Vagina (tissue), 2 donors: ENCODE measurements at regions not wholly inside any gene's neighbourhood (a gene's known extent, or its start where the extent isn't known, plus 50 kb on each side); places are given as distances from the start of the nearest gene placed in this dataset.
"Not testable (repeated sequence)": the region's sequence is repeated elsewhere in the genome, so short reads cannot be mapped to it uniquely, and the experiment has no call there.

ENCODE experiments used
- DNase-seq, 2 donors: peaks; one replicate each; pipeline ENCODE4 v3.0.0-alpha.2; 2017; ENCODE audit errors: extremely low spot score in 2 of 2
- H3K27ac ChIP-seq: fragments of 200-600 bp; sonication (generic); one replicate; pipeline ENCODE4 v1.5.1; 2019
- H3K27me3 ChIP-seq: fragments of 200-600 bp; sonication (generic); one replicate; pipeline ENCODE4 v1.5.1; 2019
- H3K36me3 ChIP-seq, 2 donors: fragments of 200-600 bp; sonication (generic); one replicate each; pipeline ENCODE4 v1.5.1; 2017 to 2019
- H3K4me1 ChIP-seq: fragments of 200-600 bp; sonication (generic); one replicate; pipeline ENCODE4 v1.5.1; 2019
- H3K4me3 ChIP-seq, 2 donors: fragments of 200-600 bp; sonication (generic); 1 replicate in 1 of 2; 2 replicates in 1 of 2; pipeline ENCODE4 v1.5.1; 2016 to 2019
- H3K9me3 ChIP-seq: fragments of 200-600 bp; sonication (generic); one replicate; pipeline ENCODE4 v1.5.1; 2019
- POLR2A ChIP-seq, 2 donors: fragments of 450-650 bp; IDR thresholded peaks; one replicate each; pipeline ENCODE4 v1.6.1; 2017; ENCODE audit warnings: antibody characterized with exemption in 2 of 2, mild to moderate bottlenecking in 2 of 2, moderate library complexity in 2 of 2
- POLR2AphosphoS5 ChIP-seq, 2 donors: sonication (generic); formaldehyde crosslinking; IDR thresholded peaks; one replicate each; pipeline ENCODE4 v1.9.0; 2017; ENCODE audit warnings: antibody characterized with exemption in 2 of 2, mild to moderate bottlenecking in 2 of 2, low read depth in 1 of 2; ENCODE audit not compliant: insufficient read depth in 1 of 2
- intact Hi-C: fragments of 100-400 bp; cut with DNase I; formaldehyde crosslinking; loops from one replicate; pipeline ENCODE4 v1.15.1; 2023
- TF ChIP-seq, protein P1 (sequence below), 3 experiments: fragments of 450-650 bp in 2 of 3; fragments of 200-600 bp in 1 of 3; sonication (generic) in 1 of 3; IDR thresholded peaks; one replicate each; pipeline ENCODE4 v1.5.1; 2017 to 2019; ENCODE audit warnings: antibody characterized with exemption in 3 of 3, mild to moderate bottlenecking in 2 of 3, moderate library complexity in 2 of 3

GRCh38 chr2:47964277-47964676, 58.0 kb upstream of the FBXO11 start:
- no peaks in the 10 kb centered on the region for H3K27me3 ChIP-seq
- H3K27ac ChIP-seq: no peak overlapping the region
- H3K4me3 ChIP-seq: no peak overlapping the region
- no peak for DNase-seq
- TF ChIP-seq, protein P1, sequence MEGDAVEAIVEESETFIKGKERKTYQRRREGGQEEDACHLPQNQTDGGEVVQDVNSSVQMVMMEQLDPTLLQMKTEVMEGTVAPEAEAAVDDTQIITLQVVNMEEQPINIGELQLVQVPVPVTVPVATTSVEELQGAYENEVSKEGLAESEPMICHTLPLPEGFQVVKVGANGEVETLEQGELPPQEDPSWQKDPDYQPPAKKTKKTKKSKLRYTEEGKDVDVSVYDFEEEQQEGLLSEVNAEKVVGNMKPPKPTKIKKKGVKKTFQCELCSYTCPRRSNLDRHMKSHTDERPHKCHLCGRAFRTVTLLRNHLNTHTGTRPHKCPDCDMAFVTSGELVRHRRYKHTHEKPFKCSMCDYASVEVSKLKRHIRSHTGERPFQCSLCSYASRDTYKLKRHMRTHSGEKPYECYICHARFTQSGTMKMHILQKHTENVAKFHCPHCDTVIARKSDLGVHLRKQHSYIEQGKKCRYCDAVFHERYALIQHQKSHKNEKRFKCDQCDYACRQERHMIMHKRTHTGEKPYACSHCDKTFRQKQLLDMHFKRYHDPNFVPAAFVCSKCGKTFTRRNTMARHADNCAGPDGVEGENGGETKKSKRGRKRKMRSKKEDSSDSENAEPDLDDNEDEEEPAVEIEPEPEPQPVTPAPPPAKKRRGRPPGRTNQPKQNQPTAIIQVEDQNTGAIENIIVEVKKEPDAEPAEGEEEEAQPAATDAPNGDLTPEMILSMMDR (IDR thresholded peaks at IDR 0.05): no peak
- TF ChIP-seq POLR2AphosphoS5 (IDR thresholded peaks at IDR 0.05; ENCODE audit: insufficient read depth in 1 of 2, low read depth in 1 of 2) (no peak), POLR2A (IDR thresholded peaks at IDR 0.05) (no peak)
- no peaks in the 10 kb centered on the region for H3K4me1 ChIP-seq
- no peaks in the 10 kb centered on the region for H3K36me3 ChIP-seq
- no peaks in the 10 kb centered on the region for H3K9me3 ChIP-seq
- intact Hi-C loops: no loop called here

DNA sequence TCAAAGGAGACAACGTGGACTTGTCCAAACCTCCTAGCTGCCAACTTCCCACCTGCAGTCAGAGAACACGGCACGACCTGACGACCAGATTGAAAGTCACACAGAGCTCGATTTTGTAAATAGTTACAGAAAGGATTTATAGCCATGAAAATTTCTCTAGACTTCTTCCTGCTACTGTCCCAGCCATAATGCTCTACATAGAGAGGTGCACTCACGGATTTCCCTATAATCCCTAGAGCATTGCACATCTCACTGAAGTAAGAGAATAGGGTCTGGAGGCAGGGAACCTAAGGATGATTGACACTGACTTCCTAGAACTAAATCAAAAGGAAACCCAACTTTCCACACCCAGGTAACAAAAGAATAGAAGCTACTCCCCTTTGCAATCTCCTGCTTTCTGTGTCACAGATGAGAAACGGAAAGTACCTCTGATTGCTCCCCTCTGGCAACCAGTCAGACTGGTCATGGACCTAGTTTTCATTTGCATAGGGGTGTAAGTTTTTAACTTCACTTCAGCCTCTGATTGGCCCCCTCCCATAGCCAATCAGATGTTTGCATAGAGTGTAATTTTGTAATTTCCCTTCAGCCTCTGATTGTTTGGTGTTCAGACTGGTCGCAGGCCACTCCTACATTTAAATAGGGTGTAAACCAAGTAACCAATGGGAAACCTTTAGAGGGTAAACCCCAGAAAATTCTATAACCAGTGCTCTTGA, 58.6 kb upstream of the FBXO11 start:
- intact Hi-C loops: no loop called here
- Histone ChIP-seq H3K4me3 (no peak overlapping the region), H3K4me1 (no peaks in the 10 kb centered on the region), H3K27ac (no peak overlapping the region), H3K9me3 (no peaks in the 10 kb centered on the region), H3K36me3 (no peaks in the 10 kb centered on the region), H3K27me3 (no peaks in the 10 kb centered on the region)
- TF ChIP-seq, protein P1 (IDR thresholded peaks at IDR 0.05): no peak
- TF ChIP-seq POLR2AphosphoS5 (IDR thresholded peaks at IDR 0.05; ENCODE audit: insufficient read depth in 1 of 2, low read depth in 1 of 2): no peak
- TF ChIP-seq POLR2A (IDR thresholded peaks at IDR 0.05): no peak
- no peak for DNase-seq

DNA sequence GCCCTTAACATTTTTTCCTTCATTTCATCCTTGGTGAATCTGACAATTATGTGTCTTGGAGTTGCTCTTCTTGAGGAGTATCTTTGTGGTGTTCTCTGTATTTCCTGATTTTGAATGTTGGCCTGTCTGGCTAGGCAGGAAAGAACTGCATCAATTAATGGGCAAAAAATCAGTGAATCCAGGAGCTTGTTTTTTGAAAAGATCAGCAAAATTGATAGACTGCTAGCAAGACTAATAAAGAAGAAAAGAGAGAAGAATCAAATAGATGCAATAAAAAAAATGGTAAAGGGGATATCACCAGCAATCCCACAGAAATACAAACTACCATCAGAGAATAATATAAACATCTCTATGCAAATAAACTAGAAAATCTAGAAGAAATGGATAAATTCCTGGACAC, 70.4 kb upstream of the FBXO11 start:
- H3K9me3 ChIP-seq, intact Hi-C loops, H3K4me3 ChIP-seq, H3K27ac ChIP-seq, H3K36me3 ChIP-seq, DNase-seq, H3K27me3 ChIP-seq, H3K4me1 ChIP-seq: not testable (repeated sequence)

DNA sequence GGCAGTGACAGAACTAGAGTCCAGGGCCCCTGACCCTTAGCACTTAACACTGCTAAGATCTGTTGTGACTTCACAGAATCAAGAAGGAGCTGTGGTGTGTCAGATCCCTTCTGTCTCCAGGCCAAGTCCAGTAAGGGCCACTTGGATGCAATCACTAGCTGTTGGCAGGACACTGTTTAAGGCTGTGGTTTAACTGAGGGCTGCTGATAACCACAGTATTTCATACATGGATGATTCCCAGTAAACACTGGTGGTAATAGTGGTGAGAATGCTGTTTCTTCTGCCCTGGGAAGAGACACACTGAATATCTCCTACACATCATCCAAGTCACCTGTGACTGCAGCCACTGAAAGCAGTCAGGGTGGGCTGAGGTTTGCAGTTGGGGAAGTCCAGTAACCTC, 77.7 kb upstream of the FBXO11 start:
- no peaks in the 10 kb centered on the region for H3K4me1 ChIP-seq
- H3K4me3 ChIP-seq: no peak overlapping the region
- no peaks in the 10 kb centered on the region for H3K9me3 ChIP-seq
- H3K27me3 ChIP-seq: no peaks in the 10 kb centered on the region
- DNase-seq: no peak
- intact Hi-C loops: no loop called here
- no peaks in the 10 kb centered on the region for H3K36me3 ChIP-seq
- no peak overlapping the region for H3K27ac ChIP-seq
- TF ChIP-seq POLR2A (IDR thresholded peaks at IDR 0.05) (no peak), POLR2AphosphoS5 (IDR thresholded peaks at IDR 0.05; ENCODE audit: insufficient read depth in 1 of 2, low read depth in 1 of 2) (no peak)

DNA sequence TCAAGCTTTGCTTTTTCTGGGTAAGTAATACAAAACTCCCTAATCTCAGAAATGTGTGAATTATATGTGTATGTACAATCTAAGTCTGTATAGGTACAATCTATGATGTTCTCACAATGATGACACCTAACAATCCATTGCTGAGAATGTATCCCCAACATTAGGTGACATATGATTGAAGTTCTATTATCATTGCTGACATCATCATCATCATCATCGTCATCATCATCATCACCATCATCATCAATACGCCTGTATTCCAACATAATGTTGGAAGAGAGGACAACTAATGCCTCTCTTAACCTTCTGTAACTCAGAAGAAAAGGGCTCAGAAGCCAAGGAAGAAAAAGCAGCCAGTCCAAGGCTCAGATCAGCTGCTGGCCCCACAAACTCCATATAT, 84.2 kb upstream of the FBXO11 start:
- no peak for DNase-seq
- H3K4me1 ChIP-seq: no peaks in the 10 kb centered on the region
- intact Hi-C loops: no loop called here
- TF ChIP-seq POLR2AphosphoS5 (IDR thresholded peaks at IDR 0.05; ENCODE audit: insufficient read depth in 1 of 2, low read depth in 1 of 2): no peak
- TF ChIP-seq, protein P1 (IDR thresholded peaks at IDR 0.05): no peak
- no peak for TF ChIP-seq POLR2A (IDR thresholded peaks at IDR 0.05)
- H3K36me3 ChIP-seq: no peaks in the 10 kb centered on the region
- no peak overlapping the region for H3K27ac ChIP-seq
- no peaks in the 10 kb centered on the region for H3K9me3 ChIP-seq
- no peak overlapping the region for H3K4me3 ChIP-seq
- H3K27me3 ChIP-seq: no peaks in the 10 kb centered on the region

DNA sequence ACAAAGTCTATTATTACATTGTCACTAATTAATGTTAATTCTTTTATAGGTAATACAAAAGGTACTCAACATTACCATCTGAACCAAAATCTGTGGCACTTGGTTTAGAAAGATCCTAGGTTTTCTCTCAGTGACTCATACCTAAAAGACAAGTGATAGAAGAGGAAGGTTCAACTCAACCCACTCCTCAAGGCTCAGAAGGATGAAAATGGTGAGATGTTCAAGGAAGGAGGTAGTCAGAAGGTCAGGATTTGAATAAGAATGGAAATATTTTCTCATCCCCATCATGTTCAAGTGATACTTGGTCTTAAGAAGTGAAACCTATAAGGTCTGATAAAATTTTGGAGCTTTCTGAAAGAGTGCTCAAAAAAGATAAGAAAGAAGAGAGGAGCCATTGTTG, 86.4 kb upstream of the FBXO11 start:
- DNase-seq: no peak
- Histone ChIP-seq H3K9me3 (no peaks in the 10 kb centered on the region), H3K27ac (no peak overlapping the region), H3K4me3 (no peak overlapping the region), H3K4me1 (no peaks in the 10 kb centered on the region), H3K36me3 (no peaks in the 10 kb centered on the region), H3K27me3 (no peaks in the 10 kb centered on the region)
- TF ChIP-seq, protein P1 (IDR thresholded peaks at IDR 0.05): no peak
- TF ChIP-seq POLR2AphosphoS5 (IDR thresholded peaks at IDR 0.05; ENCODE audit: insufficient read depth in 1 of 2, low read depth in 1 of 2) (no peak), POLR2A (IDR thresholded peaks at IDR 0.05) (no peak)
- intact Hi-C loops: no loop called here
